Upper lobe of right lung (tissue), 1 donor: ENCODE measurements at regions not wholly inside any gene's neighbourhood (a gene's known extent, or its start where the extent isn't known, plus 50 kb on each side); places are given as distances from the start of the nearest gene placed in this dataset.

Experiments
- ATAC-seq: fragments of 200-7000 bp; cut with Tn5 transposase; one replicate; pipeline ENCODE4 v1.9.1; 2020; ENCODE audit warnings: mild to moderate bottlenecking, moderate library complexity
- DNase-seq: peaks from one replicate; pipeline ENCODE4 v3.0.0-alpha.2; 2020
- H3K27ac ChIP-seq: fragments of 200-600 bp; one replicate; pipeline ENCODE4 v1.8.0; 2022
- H3K27me3 ChIP-seq: fragments of 200-600 bp; one replicate; pipeline ENCODE4 v1.8.0; 2022; ENCODE audit warnings: mild to moderate bottlenecking
- H3K36me3 ChIP-seq: fragments of 200-600 bp; one replicate; pipeline ENCODE4 v1.8.0; 2022
- H3K4me1 ChIP-seq: fragments of 200-600 bp; one replicate; pipeline ENCODE4 v1.8.0; 2022
- H3K4me3 ChIP-seq: fragments of 200-600 bp; one replicate; pipeline ENCODE4 v1.8.0; 2022; ENCODE audit warnings: mild to moderate bottlenecking
- H3K9me3 ChIP-seq: fragments of 200-600 bp; one replicate; pipeline ENCODE4 v1.8.0; 2022
- intact Hi-C: fragments of 100-400 bp; cut with DNase I; formaldehyde crosslinking; loops from one replicate; pipeline ENCODE4 v1.11.0; 2022
- TF ChIP-seq, protein P1 (sequence below): fragments of 200-600 bp; IDR thresholded peaks from one replicate; pipeline ENCODE4 v1.8.0; 2022; ENCODE audit warnings: antibody characterized with exemption
- donor health status: DM: no; HTN: yes; CAD: no; lungs with severe emphysema.

DNA sequence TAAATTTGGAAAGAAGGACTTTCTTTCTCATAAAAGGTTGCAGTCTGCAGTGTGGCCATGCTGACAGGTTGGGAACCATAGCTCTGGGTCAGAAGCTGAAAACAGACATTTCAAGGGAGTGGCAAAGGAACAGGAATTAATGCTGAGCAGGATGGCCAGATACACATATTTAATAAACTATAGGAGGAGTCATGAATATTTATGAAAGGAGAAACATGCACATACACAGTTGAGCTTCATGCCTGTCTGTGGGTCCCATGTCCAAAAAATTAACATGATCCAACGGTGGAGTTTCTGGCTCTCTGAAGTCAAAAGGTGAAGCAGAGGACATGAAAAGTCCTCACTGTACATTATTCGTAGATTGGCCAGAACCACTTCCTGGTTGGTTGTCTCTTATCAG is 2556.0 kb downstream of the PCDH9 start:
- Histone ChIP-seq H3K4me1 (no peaks in the 10 kb centered on the region), H3K36me3 (no peaks in the 10 kb centered on the region), H3K27me3 (no peaks in the 10 kb centered on the region), H3K27ac (no peak overlapping the region), H3K9me3 (no peaks in the 10 kb centered on the region), H3K4me3 (no peak overlapping the region)
- DNase-seq = no peak
- TF ChIP-seq, protein P1, sequence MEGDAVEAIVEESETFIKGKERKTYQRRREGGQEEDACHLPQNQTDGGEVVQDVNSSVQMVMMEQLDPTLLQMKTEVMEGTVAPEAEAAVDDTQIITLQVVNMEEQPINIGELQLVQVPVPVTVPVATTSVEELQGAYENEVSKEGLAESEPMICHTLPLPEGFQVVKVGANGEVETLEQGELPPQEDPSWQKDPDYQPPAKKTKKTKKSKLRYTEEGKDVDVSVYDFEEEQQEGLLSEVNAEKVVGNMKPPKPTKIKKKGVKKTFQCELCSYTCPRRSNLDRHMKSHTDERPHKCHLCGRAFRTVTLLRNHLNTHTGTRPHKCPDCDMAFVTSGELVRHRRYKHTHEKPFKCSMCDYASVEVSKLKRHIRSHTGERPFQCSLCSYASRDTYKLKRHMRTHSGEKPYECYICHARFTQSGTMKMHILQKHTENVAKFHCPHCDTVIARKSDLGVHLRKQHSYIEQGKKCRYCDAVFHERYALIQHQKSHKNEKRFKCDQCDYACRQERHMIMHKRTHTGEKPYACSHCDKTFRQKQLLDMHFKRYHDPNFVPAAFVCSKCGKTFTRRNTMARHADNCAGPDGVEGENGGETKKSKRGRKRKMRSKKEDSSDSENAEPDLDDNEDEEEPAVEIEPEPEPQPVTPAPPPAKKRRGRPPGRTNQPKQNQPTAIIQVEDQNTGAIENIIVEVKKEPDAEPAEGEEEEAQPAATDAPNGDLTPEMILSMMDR = no peak
- ATAC-seq = no peak
- intact Hi-C loops = no loop called here

DNA sequence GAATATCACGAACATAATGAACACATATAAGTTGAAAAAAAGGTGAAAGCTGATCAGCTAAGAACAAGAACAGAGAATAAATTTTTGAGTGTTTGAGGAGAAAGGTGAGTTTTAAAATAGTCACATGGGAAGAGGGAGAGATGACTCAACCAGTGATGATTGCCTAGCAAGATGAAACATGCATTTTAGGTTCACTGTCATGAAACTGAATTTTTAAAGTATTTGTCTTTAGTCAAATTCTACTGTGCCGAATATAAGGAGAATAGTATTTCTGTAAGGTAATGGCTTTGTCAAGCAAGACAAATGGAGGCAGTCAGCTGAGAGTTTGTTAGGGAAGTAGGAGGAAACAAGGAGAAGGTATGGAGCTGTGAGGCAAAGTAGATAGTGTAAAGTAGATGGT is 2557.4 kb downstream of the PCDH9 start:
- H3K4me1 ChIP-seq = no peaks in the 10 kb centered on the region
- no peak overlapping the region for H3K27ac ChIP-seq
- H3K36me3 ChIP-seq = no peaks in the 10 kb centered on the region
- intact Hi-C loops = no loop called here
- TF ChIP-seq, protein P1 = no peak
- ATAC-seq (no peak), DNase-seq (no peak)
- no peaks in the 10 kb centered on the region for H3K27me3 ChIP-seq
- H3K4me3 ChIP-seq = no peak overlapping the region
- H3K9me3 ChIP-seq = no peaks in the 10 kb centered on the region

DNA sequence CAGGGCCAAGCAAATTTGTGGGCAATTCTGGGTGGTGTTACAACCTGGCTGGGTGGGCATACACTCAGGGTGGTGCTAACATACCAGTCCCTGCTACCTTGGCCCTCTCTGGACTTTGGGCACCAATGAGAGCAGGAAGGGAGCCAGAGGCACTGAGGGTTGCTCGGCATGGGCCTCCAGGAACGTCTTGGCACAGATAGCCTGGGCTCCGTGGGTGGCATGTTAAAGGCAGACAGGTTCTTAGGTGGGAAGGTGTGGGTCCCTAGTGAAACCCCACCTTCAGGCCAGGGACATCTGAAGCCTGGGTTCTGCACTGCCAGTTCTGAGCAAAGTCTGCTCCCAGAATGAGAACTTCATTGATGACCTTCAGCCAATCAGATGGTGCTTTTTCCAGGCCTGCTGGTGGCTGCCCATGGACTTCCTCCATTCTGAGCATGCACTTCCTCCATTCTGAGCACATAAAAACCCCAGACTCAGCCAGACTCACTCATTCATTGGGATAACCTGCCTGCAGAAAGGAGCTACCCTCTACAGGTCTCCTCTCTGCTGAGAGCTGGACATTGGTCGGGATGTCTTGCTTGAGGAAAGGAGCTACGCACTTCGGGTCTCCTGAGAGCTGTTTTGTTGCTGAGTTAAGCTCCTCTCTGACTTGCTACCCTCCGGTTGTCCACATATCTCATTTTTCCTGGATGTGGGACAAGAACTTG is 2567.1 kb downstream of the PCDH9 start:
- ATAC-seq (peak; percentile 19), DNase-seq (no peak)
- intact Hi-C loops = no loop called here
- H3K36me3 ChIP-seq = no peaks in the 10 kb centered on the region
- TF ChIP-seq, protein P1 = no peak
- no peaks in the 10 kb centered on the region for H3K9me3 ChIP-seq
- no peak overlapping the region for H3K4me3 ChIP-seq
- H3K4me1 ChIP-seq = no peaks in the 10 kb centered on the region
- no peaks in the 10 kb centered on the region for H3K27me3 ChIP-seq
- H3K27ac ChIP-seq = no peak overlapping the region

DNA sequence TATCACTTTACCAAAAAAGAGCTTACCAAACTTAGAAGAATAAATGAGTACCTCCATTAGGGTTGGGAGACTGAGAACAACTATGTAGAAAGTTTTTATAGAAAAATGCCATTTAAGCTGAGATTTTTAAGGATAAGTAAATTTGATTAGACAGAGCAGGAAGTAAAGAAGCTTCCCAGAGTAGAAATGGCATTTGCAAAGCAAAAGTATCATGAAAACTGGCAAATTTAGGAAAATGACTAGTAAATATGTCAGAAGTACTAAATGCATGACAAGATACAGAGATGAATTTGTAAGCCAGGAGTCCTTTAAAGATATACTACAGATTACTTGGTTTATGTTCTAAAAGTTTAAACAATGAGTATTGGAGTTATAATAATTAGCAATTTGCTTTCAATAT is 2581.8 kb downstream of the PCDH9 start:
- ATAC-seq = no peak

DNA sequence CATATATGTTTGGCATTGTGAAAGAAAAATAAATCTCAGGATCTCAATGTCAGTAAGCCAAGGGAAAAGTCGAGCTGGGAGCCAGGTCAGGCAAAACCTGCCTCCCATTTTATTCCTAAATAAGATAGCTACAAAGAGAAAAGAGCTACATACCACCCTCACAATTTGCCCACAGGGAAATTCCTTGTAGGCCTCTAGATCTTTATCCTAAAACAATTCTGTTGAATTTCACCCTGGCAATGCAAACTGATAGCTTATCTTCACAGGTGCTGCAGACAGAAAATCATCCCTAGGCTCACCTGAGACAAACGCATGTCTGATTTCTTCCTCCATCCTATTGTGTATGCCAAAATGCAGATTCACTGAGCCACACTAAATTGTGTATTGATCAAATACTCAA is 2587.1 kb downstream of the PCDH9 start:
- Histone ChIP-seq H3K27ac (no peak overlapping the region), H3K4me1 (no peaks in the 10 kb centered on the region), H3K27me3 (no peaks in the 10 kb centered on the region), H3K9me3 (no peaks in the 10 kb centered on the region), H3K36me3 (no peaks in the 10 kb centered on the region), H3K4me3 (no peak overlapping the region)
- DNase-seq (no peak), ATAC-seq (no peak)
- TF ChIP-seq, protein P1 = no peak
- intact Hi-C loops = no loop called here

More for the DNA sequence above, 2581.8 kb downstream of the PCDH9 start:
- Histone ChIP-seq H3K9me3 (no peaks in the 10 kb centered on the region), H3K27ac (no peak overlapping the region), H3K36me3 (no peaks in the 10 kb centered on the region), H3K4me3 (no peak overlapping the region), H3K4me1 (no peaks in the 10 kb centered on the region), H3K27me3 (no peaks in the 10 kb centered on the region)
- intact Hi-C loops = no loop called here
- TF ChIP-seq, protein P1 = no peak
- DNase-seq = no peak

DNA sequence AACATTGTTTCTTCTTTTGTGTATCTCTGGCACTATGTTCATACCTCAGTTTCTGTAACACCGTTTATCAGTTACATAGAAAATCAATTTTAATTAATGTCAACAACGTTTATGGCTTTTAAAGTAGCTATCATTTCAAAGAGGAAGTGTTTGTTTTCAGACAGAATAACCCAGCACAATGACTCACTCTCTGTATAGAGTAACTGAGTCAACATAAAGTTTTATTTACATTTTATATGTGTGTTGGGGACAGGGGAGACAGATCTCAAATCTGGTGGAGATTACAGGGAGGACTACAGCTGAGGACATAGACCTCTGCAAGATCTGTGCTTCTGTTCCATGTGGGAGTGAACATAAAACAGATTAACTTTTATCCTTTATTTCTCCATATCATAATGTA is 2590.1 kb downstream of the PCDH9 start:
- no peaks in the 10 kb centered on the region for H3K27me3 ChIP-seq
- no peaks in the 10 kb centered on the region for H3K36me3 ChIP-seq
- DNase-seq (no peak), ATAC-seq (no peak)
- intact Hi-C loops = no loop called here
- H3K4me1 ChIP-seq = no peaks in the 10 kb centered on the region
- H3K9me3 ChIP-seq = no peaks in the 10 kb centered on the region
- H3K4me3 ChIP-seq = no peak overlapping the region
- TF ChIP-seq, protein P1 = no peak
- H3K27ac ChIP-seq = no peak overlapping the region
